Sigmoid colon (tissue), 6 donors: ENCODE measurements at regions not wholly inside any gene's neighbourhood (a gene's known extent, or its start where the extent isn't known, plus 50 kb on each side); places are given as distances from the start of the nearest gene placed in this dataset.

Experiments
- DNase-seq: peaks from one replicate; pipeline ENCODE4 v3.0.0-alpha.2; 2019
- H3K27ac ChIP-seq, 4 donors: fragments of 200-600 bp; sonication (generic); one replicate each; pipeline ENCODE4 v1.5.1; 2016 to 2019; ENCODE audit warnings: mild to moderate bottlenecking in 1 of 4
- H3K27me3 ChIP-seq, 3 donors: fragments of 200-600 bp; sonication (generic); one replicate each; pipeline ENCODE4 v1.5.1; 2019; ENCODE audit warnings: mild to moderate bottlenecking in 1 of 3
- H3K36me3 ChIP-seq, 4 donors: fragments of 200-600 bp; sonication (generic); one replicate each; pipeline ENCODE4 v1.5.1; 2016 to 2019
- H3K4me1 ChIP-seq, 4 donors: fragments of 200-600 bp; sonication (generic); one replicate each; pipeline ENCODE4 v1.5.1; 2017 to 2019
- H3K4me3 ChIP-seq, 4 donors: fragments of 200-600 bp; sonication (generic); one replicate each; pipeline ENCODE4 v1.5.1; 2017 to 2019; ENCODE audit warnings: mild to moderate bottlenecking in 2 of 4, moderate library complexity in 1 of 4
- H3K9me3 ChIP-seq, 4 donors: fragments of 200-600 bp in 3 of 4; sonication (generic) in 3 of 4; one replicate each; pipeline versions ENCODE4 v1.5.1 to v1.6.1; 2013 to 2019
- CTCF ChIP-seq, 4 experiments: fragments of 450-650 bp in 3 of 4; fragments of 200-600 bp in 1 of 4; IDR thresholded peaks; one replicate each; pipeline ENCODE4 v1.5.1; 2016 to 2019; ENCODE audit warnings: antibody characterized with exemption in 4 of 4, mild to moderate bottlenecking in 3 of 4, moderate library complexity in 2 of 4
- EP300 ChIP-seq, 4 donors: sonication (generic); formaldehyde crosslinking; IDR thresholded peaks; one replicate each; pipeline ENCODE4 v1.6.1; 2017; ENCODE audit warnings: antibody characterized with exemption in 4 of 4
- POLR2A ChIP-seq, 2 donors: fragments of 450-650 bp; IDR thresholded peaks; one replicate each; pipeline ENCODE4 v1.6.1; 2016; ENCODE audit warnings: antibody characterized with exemption in 2 of 2, mild to moderate bottlenecking in 2 of 2, moderate library complexity in 2 of 2
- POLR2AphosphoS5 ChIP-seq, 4 donors: sonication (generic); formaldehyde crosslinking; IDR thresholded peaks; one replicate each; pipeline ENCODE4 v1.6.1; 2017; ENCODE audit warnings: antibody characterized with exemption in 4 of 4
- WGBS, 2 donors: extraction: QIAGEN DNeasy Blood & Tissue Kit; methylation state at CpG; one replicate each; pipeline ENCODE4 v1.1.7; 2013; 5-methylcytosine and 5-hydroxymethylcytosine counted together
- intact Hi-C: fragments of 100-400 bp; cut with DNase I; formaldehyde crosslinking; loops from one replicate; pipeline ENCODE4 v1.15.1; 2023
- donor health status: healthy with polysubstance abuse.
- donor health status: healthy.

- Histone ChIP-seq H3K9me3 (no peaks in the 10 kb centered on the region), H3K27me3 (no peaks in the 10 kb centered on the region), H3K36me3 (no peaks in the 10 kb centered on the region), H3K4me3 (no peak overlapping the region), H3K27ac (no peak overlapping the region), H3K4me1 (no peaks in the 10 kb centered on the region)
- WGBS, 2 donors: 80 to 90% methylated on average over 6 of the region's 6 CpGs
- intact Hi-C loops: no loop called here
- TF ChIP-seq EP300 (IDR thresholded peaks at IDR 0.05) (no peak), POLR2AphosphoS5 (IDR thresholded peaks at IDR 0.05) (no peak), POLR2A (IDR thresholded peaks at IDR 0.05) (no peak), CTCF (IDR thresholded peaks at IDR 0.05) (no peak)
- no peak for DNase-seq
Measured at GRCh38 chr6:164570801-164571200, 738.6 kb downstream of the C6orf118 start.

GRCh38 chr6:164569509-164569908, 739.9 kb downstream of the C6orf118 start:
- no peak for DNase-seq
- no peaks in the 10 kb centered on the region for H3K4me1 ChIP-seq
- 43 to 57% methylated on average over 1 of the region's 1 CpG for WGBS, 2 donors
- no peaks in the 10 kb centered on the region for H3K27me3 ChIP-seq
- TF ChIP-seq POLR2AphosphoS5 (IDR thresholded peaks at IDR 0.05) (no peak), POLR2A (IDR thresholded peaks at IDR 0.05) (no peak), CTCF (IDR thresholded peaks at IDR 0.05) (no peak), EP300 (IDR thresholded peaks at IDR 0.05) (no peak)
- intact Hi-C loops: no loop called here
- H3K9me3 ChIP-seq: no peaks in the 10 kb centered on the region
- no peak overlapping the region for H3K4me3 ChIP-seq
- H3K27ac ChIP-seq: no peak overlapping the region
- no peaks in the 10 kb centered on the region for H3K36me3 ChIP-seq

GRCh38 chr6:164563924-164564323, 745.5 kb downstream of the C6orf118 start:
- 81 to 85% methylated on average over 2 of the region's 2 CpGs for WGBS, 2 donors
- no peaks in the 10 kb centered on the region for H3K4me1 ChIP-seq
- TF ChIP-seq POLR2AphosphoS5 (IDR thresholded peaks at IDR 0.05): no peak
- no peak for TF ChIP-seq CTCF (IDR thresholded peaks at IDR 0.05)
- no peak for TF ChIP-seq EP300 (IDR thresholded peaks at IDR 0.05)
- TF ChIP-seq POLR2A (IDR thresholded peaks at IDR 0.05): no peak
- H3K27ac ChIP-seq: no peak overlapping the region
- H3K36me3 ChIP-seq: no peaks in the 10 kb centered on the region
- H3K27me3 ChIP-seq: no peaks in the 10 kb centered on the region
- intact Hi-C loops: no loop called here
- H3K4me3 ChIP-seq: no peak overlapping the region
- peaks cover 0 to 2% (median 0%) of the 10 kb centered on the region in 4 donors for H3K9me3 ChIP-seq
- DNase-seq: no peak

- no peaks in the 10 kb centered on the region for H3K4me1 ChIP-seq
- TF ChIP-seq CTCF (IDR thresholded peaks at IDR 0.05) (no peak), POLR2A (IDR thresholded peaks at IDR 0.05) (no peak), POLR2AphosphoS5 (IDR thresholded peaks at IDR 0.05) (no peak), EP300 (IDR thresholded peaks at IDR 0.05) (no peak)
- WGBS, 2 donors: 78 to 83% methylated on average over 1 of the region's 1 CpG
- no peak for DNase-seq
- H3K4me3 ChIP-seq: no peak overlapping the region
- intact Hi-C loops: no loop called here
- H3K27me3 ChIP-seq: no peaks in the 10 kb centered on the region
- H3K27ac ChIP-seq: no peak overlapping the region
- peaks cover 0 to 2% (median 0%) of the 10 kb centered on the region in 4 donors for H3K9me3 ChIP-seq
- H3K36me3 ChIP-seq: no peaks in the 10 kb centered on the region
Measured at GRCh38 chr6:164561656-164562055, 747.7 kb downstream of the C6orf118 start.

- no peaks in the 10 kb centered on the region for H3K9me3 ChIP-seq
- intact Hi-C loops: no loop called here
- no peaks in the 10 kb centered on the region for H3K4me1 ChIP-seq
- H3K27me3 ChIP-seq: no peaks in the 10 kb centered on the region
- no peak for TF ChIP-seq POLR2A (IDR thresholded peaks at IDR 0.05)
- TF ChIP-seq POLR2AphosphoS5 (IDR thresholded peaks at IDR 0.05): no peak
- H3K36me3 ChIP-seq: no peaks in the 10 kb centered on the region
- no peak overlapping the region for H3K4me3 ChIP-seq
- H3K27ac ChIP-seq: no peak overlapping the region
- DNase-seq: no peak
- WGBS, 2 donors: 76 to 82% methylated on average over 10 of the region's 10 CpGs
Measured at GRCh38 chr6:164554700-164555476, 754.5 kb downstream of the C6orf118 start.
